Mucosa of descending colon (tissue), 3 donors: ENCODE measurements at regions not wholly inside any gene's neighbourhood (a gene's known extent, or its start where the extent isn't known, plus 50 kb on each side); places are given as distances from the start of the nearest gene placed in this dataset.

Source experiments
- ATAC-seq: fragments of 200-7000 bp; cut with Tn5 transposase; one replicate; pipeline ENCODE4 v1.9.1; 2020; ENCODE audit warnings: mild to moderate bottlenecking, moderate library complexity
- DNase-seq, 3 donors: peaks; one replicate each; pipeline ENCODE4 v3.0.0-alpha.2; 2020
- H3K36me3 ChIP-seq: fragments of 200-600 bp; one replicate; pipeline ENCODE4 v1.8.0; 2021; ENCODE audit warnings: low read depth, mild to moderate bottlenecking
- H3K4me1 ChIP-seq: fragments of 200-600 bp; one replicate; pipeline ENCODE4 v1.8.0; 2021; ENCODE audit warnings: low read depth, mild to moderate bottlenecking
- H3K4me3 ChIP-seq: fragments of 200-600 bp; one replicate; pipeline ENCODE4 v1.8.0; 2021; ENCODE audit warnings: mild to moderate bottlenecking
- H3K9me3 ChIP-seq: fragments of 200-600 bp; one replicate; pipeline ENCODE4 v1.8.0; 2021; ENCODE audit warnings: mild to moderate bottlenecking
- CTCF ChIP-seq: fragments of 200-600 bp; IDR thresholded peaks from one replicate; pipeline ENCODE4 v1.8.0; 2022; ENCODE audit warnings: antibody characterized with exemption, mild to moderate bottlenecking
- intact Hi-C, 2 donors: fragments of 100-400 bp; cut with DNase I in 1 of 2; cut with micrococcal nuclease in 1 of 2; formaldehyde crosslinking; loops; one replicate each; pipeline versions ENCODE4 v1.11.0 to v1.11.1; 2022; cut with DNase I, micrococcal nuclease
- donor health status: DM: no; HTN: no; CAD: no; lungs with moderate emphysema.
- donor health status: DM: no; HTN: no; CAD: no.
- donor health status: DM: no; HTN: yes; CAD: no.

DNA sequence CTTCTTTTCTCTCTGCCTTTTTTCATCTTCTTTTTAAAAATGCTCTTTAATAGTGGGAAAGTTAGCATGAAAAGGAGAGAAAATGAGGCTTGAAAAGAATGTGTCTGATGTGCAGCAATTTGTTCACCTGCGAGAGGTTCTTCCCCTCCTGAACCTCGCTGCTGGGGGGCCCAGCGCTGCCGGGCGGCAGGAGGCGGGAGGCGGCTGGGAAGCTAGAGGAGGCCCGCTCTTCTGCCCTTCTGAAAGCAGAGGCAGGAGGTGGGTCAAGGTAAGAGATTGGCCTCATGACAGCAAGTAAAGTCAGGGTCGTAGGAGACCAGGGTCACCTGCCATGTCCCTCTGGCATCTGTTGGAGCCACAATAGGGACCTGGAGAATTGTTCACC, 78.6 kb upstream of the TNRC6C start:
- intact Hi-C loops = no loop called here
- no peaks in the 10 kb centered on the region for H3K9me3 ChIP-seq
- H3K36me3 ChIP-seq = no peaks in the 10 kb centered on the region
- DNase-seq (no peak), ATAC-seq (no peak)
- no peak for TF ChIP-seq CTCF
- H3K4me1 ChIP-seq = peaks cover 5% of the 10 kb centered on the region
- no peak overlapping the region for H3K4me3 ChIP-seq

DNA sequence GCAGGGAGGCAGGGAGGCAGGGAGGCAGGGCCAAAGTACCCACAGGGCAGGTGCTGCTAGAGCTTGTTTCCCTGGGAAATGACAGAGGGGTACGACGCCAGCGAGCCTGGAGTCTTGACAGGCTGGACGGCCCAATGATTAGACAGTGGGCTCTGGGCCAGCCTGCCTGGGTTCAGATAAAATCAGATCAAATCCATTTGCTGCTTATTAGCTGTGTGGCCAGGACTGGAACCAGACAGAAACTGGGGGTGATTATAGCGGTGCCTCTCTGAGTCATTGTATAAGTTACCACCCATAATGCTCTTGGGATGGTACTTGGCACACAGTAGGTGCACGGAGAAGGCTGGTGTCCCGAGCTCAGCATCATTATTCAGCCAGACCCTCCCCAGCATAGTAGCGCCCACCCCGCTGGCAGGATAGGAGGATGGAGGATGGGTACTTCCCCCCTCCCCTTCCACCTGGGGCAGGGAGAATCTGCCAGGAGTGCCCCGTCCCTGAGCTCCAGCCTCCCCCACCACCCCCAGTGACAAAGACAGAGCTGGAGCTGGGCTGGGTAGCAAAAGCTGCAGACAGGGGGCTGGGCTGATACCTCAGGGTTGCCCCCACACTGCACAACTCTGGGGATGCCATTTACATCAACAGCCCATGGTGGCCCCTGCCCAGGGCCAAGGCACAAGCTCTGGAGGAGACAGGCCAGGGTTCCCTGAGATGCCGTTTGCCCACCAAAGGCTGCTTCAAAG, 77.6 kb upstream of the TNRC6C start:
- TF ChIP-seq CTCF = no peak
- DNase-seq (no peak), ATAC-seq (no peak)
- Histone ChIP-seq H3K4me3 (no peak overlapping the region), H3K9me3 (no peaks in the 10 kb centered on the region), H3K36me3 (no peaks in the 10 kb centered on the region), H3K4me1 (peaks cover 5% of the 10 kb centered on the region)
- intact Hi-C loops = no loop called here

- no peaks in the 10 kb centered on the region for H3K9me3 ChIP-seq
- H3K4me3 ChIP-seq = no peak overlapping the region
Measured at GRCh38 chr17:77881545-77881944, 77.0 kb upstream of the TNRC6C start.

DNA sequence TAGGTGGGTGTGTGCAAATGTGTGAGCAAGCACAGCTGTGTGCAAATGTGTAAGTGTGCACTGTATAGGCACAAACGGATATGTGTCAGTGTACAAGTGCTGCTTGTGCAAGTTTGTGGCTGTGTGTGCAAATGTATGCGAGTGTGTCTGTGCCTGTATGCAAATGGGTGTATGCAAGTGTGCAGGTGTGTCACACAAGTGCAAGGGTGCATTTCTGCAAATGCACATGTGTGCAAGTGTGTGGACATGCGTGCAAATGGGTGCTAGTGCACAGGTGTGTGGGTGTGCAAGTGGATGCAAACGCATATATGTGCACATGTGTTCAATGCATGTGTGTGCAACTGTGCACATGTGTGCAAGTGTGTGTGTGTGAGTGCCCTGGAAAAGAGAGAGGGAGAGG, 76.5 kb upstream of the TNRC6C start:
- intact Hi-C loops = no loop called here
- Histone ChIP-seq H3K9me3 (no peaks in the 10 kb centered on the region), H3K36me3 (no peaks in the 10 kb centered on the region), H3K4me3 (no peak overlapping the region), H3K4me1 (peaks cover 5% of the 10 kb centered on the region)
- no peak for TF ChIP-seq CTCF
- DNase-seq (no peak), ATAC-seq (no peak)

More at GRCh38 chr17:77881545-77881944, 77.0 kb upstream of the TNRC6C start:
- H3K36me3 ChIP-seq = no peaks in the 10 kb centered on the region
- H3K4me1 ChIP-seq = peaks cover 5% of the 10 kb centered on the region
- ATAC-seq (peak; percentile 89), DNase-seq (peak; percentile 70 to 93 (median 78))
- no peak for TF ChIP-seq CTCF
- intact Hi-C loops = no loop called here

DNA sequence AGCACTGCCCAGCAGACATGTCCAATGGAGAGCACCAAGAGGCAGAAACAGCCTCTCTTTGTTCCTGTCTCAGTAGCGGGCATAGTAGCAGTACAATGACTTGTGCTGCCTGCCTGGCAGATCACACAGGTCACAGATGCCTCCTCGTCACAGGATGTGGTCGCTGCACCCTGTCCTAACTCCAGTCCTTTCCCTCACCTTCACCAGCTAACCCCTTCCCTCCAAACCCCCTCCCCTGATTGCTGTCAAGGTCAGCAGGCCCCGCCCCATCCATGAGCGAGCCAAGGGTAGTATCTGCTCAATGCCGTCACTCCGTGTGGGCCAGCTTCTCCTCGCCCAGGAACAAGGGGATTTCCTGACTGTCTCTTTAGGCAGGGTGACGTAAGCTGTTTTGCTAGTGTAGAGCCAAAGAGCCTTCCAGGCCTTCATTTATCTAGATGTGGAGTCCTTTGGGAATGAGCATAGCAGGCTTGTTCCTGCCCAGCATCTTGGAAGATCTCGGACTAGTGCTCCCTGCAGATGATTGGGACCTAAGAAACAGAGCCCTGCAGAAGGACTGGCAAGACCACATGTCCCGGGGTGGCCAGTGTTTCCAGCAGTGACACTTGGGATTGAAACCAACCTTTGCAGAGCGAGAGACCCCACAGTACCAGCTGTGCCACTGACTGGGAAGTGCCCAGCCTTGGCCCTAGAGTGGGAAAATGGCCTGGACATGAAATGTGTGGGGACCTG, 75.9 kb upstream of the TNRC6C start:
- ATAC-seq = peak; percentile 73
- DNase-seq = peak; percentile 51 to 84 (median 62)
- Histone ChIP-seq H3K4me3 (no peak overlapping the region), H3K4me1 (peaks cover 11% of the 10 kb centered on the region), H3K9me3 (no peaks in the 10 kb centered on the region), H3K36me3 (no peaks in the 10 kb centered on the region)
- TF ChIP-seq CTCF = no peak
- intact Hi-C loops = no loop called here
